GM12878 (cell line): ENCODE measurements at regions not wholly inside any gene's neighbourhood (a gene's known extent, or its start where the extent isn't known, plus 50 kb on each side); places are given as distances from the start of the nearest gene placed in this dataset.

Experiments used
- ASH2L ChIP-seq: fragments of 300-600, 200-600 bp; sonication (generic); IDR thresholded peaks from 2 replicates; pipeline ENCODE4 v1.6.1; 2017; ENCODE audit warnings: low read depth, mild to moderate bottlenecking, borderline replicate concordance
- ATF7 ChIP-seq: fragments of 450-650 bp; IDR thresholded peaks from 2 replicates; pipeline ENCODE4 v1.6.1; 2016; ENCODE audit warnings: low read depth, mild to moderate bottlenecking
- EED ChIP-seq: sonication (generic); IDR thresholded peaks from 2 replicates; pipeline ENCODE4 v1.6.1; 2016; ENCODE audit warnings: antibody characterized with exemption, low read depth
- LARP7 ChIP-seq: fragments of 450-650 bp; IDR thresholded peaks from 2 replicates; pipeline ENCODE4 v1.6.1; 2017; ENCODE audit warnings: mild to moderate bottlenecking
- MTA3 ChIP-seq: IDR thresholded peaks from 2 replicates; pipeline ENCODE4 v1.6.1; 2012; ENCODE audit warnings: low read length, inconsistent platforms, borderline replicate concordance
- NR2C1 ChIP-seq: fragments of 450-650 bp; IDR thresholded peaks from 2 replicates; pipeline ENCODE4 v1.6.1; 2017; ENCODE audit warnings: antibody characterized with exemption, mild to moderate bottlenecking, moderate library complexity
- PML ChIP-seq: IDR thresholded peaks from 2 replicates; pipeline ENCODE4 v1.6.1; 2012; ENCODE audit warnings: low read length, inconsistent platforms
- POLR2AphosphoS2 ChIP-seq: IDR thresholded peaks from 2 replicates; pipeline ENCODE4 v1.6.1; 2011; ENCODE audit warnings: low read depth, mild to moderate bottlenecking, low read length, improper control_type of control experiment, moderate library complexity
- SIN3A ChIP-seq: IDR thresholded peaks from 2 replicates; pipeline ENCODE4 v1.6.1; 2012; ENCODE audit warnings: low read depth, low read length, improper control_type of control experiment
- TF ChIP-seq, protein P1 (sequence below): fragments of 450-650 bp; IDR thresholded peaks from 2 replicates; pipeline ENCODE4 v1.6.1; 2016; ENCODE audit warnings: mild to moderate bottlenecking, moderate library complexity, borderline replicate concordance
- TF ChIP-seq, protein P2 (sequence below): fragments of 450-650 bp; IDR thresholded peaks from 2 replicates; pipeline ENCODE4 v1.6.1; 2016; ENCODE audit warnings: mild to moderate bottlenecking

DNA sequence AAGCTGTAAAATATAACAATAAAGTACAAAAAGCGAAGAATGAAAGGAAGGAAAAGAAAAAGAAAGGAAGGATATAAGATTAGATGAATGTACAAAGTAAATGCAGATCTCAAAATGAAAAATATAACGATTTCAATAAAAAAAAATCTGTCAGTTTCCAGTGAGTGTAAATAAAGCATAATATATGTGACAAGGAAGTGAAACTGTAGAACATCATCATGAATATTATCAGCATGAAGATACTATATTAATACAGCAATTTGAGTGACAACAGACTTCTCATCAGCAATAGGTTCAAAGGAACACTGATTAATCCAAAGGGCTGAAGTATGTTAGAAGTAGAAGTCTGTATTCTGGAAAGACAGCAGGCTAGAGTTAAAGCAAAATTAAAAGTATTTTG is 659.5 kb upstream of the MBL2 start (continued):
- TF ChIP-seq, protein P1, sequence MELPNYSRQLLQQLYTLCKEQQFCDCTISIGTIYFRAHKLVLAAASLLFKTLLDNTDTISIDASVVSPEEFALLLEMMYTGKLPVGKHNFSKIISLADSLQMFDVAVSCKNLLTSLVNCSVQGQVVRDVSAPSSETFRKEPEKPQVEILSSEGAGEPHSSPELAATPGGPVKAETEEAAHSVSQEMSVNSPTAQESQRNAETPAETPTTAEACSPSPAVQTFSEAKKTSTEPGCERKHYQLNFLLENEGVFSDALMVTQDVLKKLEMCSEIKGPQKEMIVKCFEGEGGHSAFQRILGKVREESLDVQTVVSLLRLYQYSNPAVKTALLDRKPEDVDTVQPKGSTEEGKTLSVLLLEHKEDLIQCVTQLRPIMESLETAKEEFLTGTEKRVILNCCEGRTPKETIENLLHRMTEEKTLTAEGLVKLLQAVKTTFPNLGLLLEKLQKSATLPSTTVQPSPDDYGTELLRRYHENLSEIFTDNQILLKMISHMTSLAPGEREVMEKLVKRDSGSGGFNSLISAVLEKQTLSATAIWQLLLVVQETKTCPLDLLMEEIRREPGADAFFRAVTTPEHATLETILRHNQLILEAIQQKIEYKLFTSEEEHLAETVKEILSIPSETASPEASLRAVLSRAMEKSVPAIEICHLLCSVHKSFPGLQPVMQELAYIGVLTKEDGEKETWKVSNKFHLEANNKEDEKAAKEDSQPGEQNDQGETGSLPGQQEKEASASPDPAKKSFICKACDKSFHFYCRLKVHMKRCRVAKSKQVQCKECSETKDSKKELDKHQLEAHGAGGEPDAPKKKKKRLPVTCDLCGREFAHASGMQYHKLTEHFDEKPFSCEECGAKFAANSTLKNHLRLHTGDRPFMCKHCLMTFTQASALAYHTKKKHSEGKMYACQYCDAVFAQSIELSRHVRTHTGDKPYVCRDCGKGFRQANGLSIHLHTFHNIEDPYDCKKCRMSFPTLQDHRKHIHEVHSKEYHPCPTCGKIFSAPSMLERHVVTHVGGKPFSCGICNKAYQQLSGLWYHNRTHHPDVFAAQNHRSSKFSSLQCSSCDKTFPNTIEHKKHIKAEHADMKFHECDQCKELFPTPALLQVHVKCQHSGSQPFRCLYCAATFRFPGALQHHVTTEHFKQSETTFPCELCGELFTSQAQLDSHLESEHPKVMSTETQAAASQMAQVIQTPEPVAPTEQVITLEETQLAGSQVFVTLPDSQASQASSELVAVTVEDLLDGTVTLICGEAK = peak; percentile 87; the same call in 1 of the 2 replicates
- no peak for TF ChIP-seq LARP7
- TF ChIP-seq MTA3 = no peak
- TF ChIP-seq PML = no peak
- TF ChIP-seq NR2C1 = no peak
- no peak for TF ChIP-seq ASH2L
- peak; percentile 37; the same call in 1 of the 2 replicates for TF ChIP-seq ATF7
- no peak for TF ChIP-seq EED
- no peak for TF ChIP-seq POLR2AphosphoS2
- TF ChIP-seq, protein P2, sequence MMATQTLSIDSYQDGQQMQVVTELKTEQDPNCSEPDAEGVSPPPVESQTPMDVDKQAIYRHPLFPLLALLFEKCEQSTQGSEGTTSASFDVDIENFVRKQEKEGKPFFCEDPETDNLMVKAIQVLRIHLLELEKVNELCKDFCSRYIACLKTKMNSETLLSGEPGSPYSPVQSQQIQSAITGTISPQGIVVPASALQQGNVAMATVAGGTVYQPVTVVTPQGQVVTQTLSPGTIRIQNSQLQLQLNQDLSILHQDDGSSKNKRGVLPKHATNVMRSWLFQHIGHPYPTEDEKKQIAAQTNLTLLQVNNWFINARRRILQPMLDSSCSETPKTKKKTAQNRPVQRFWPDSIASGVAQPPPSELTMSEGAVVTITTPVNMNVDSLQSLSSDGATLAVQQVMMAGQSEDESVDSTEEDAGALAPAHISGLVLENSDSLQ = peak; percentile 78
- no peak for TF ChIP-seq SIN3A
